GM12878 (cell line): ENCODE measurements at regions not wholly inside any gene's neighbourhood (a gene's known extent, or its start where the extent isn't known, plus 50 kb on each side); places are given as distances from the start of the nearest gene placed in this dataset.

Source experiments
- ATAC-seq: fragments of 200-7000 bp; cut with Tn5 transposase; 3 replicates; pipeline ENCODE4 v1.9.1; 2020; ENCODE audit warnings: mild to moderate bottlenecking, moderate library complexity
- BruUV-seq: library from RNA; stranded (reverse); fragments of 400-500 nt; replicated peaks from 2 replicates; lab custom pipeline; 2021; lab: Mats Ljungman, UMichigan
- CTCF ChIA-PET: fragments of 300-600 bp; sonication (Branson Sonifier 250); formaldehyde crosslinking; extraction: SDS; loops from one replicate; lab custom pipeline; 2021; ENCODE audit warnings: inconsistent platforms; lab: Yijun Ruan, JAX
- POLR2A ChIA-PET: fragments of 350-600 bp; formaldehyde crosslinking; extraction: SDS; loops from one replicate; lab custom pipeline; 2021; ENCODE audit warnings: inconsistent platforms; lab: Charles Lee
- RAD21 ChIA-PET: fragments of 300-600 bp; sonication (Branson Sonifier 250); formaldehyde crosslinking; loops from one replicate; lab custom pipeline; 2023; ENCODE audit warnings: antibody characterized with exemption; ENCODE audit not compliant: unreplicated experiment; lab: Charles Lee
- SMC1A ChIA-PET: fragments of 300-600 bp; sonication (Branson Sonifier 250); formaldehyde crosslinking; loops from one replicate; lab custom pipeline; 2023; ENCODE audit not compliant: unreplicated experiment, uncharacterized antibody; lab: Charles Lee
- DNase-seq: peaks from one replicate; pipeline ENCODE4 v3.0.0-alpha.2; 2011; ENCODE audit warnings: low read depth, low spot score
- FAIRE-seq: peaks from 3 replicates; lab custom pipeline; 2011; peaks lifted over from hg19 to GRCh38; lab: Jason Lieb, UNC
- H2AFZ ChIP-seq: 2 replicates; pipeline ENCODE4 v1.6.0; 2011; ENCODE audit warnings: low read depth, low read length, control low read depth; ENCODE audit not compliant: control insufficient read depth
- H3K27ac ChIP-seq: 2 replicates; pipeline ENCODE4 v1.5.1; 2011; ENCODE audit warnings: control low read depth; ENCODE audit not compliant: control insufficient read depth, insufficient read depth
- H3K27me3 ChIP-seq, 2 experiments: replicated peaks in 1 of 2; 2 replicates each; pipeline versions ENCODE4 v1.6.0 to v1.6.1; 2011; ENCODE audit warnings: low read length in 1 of 2; ENCODE audit not compliant: control insufficient read depth in 2 of 2, insufficient read depth in 2 of 2
- H3K36me3 ChIP-seq, 2 experiments: 2 replicates each; pipeline ENCODE4 v1.5.1; 2011; ENCODE audit warnings: low read length in 1 of 2; ENCODE audit not compliant: control insufficient read depth in 2 of 2, insufficient read depth in 2 of 2
- H3K4me1 ChIP-seq: 2 replicates; pipeline ENCODE4 v1.6.1; 2011; ENCODE audit warnings: mild to moderate bottlenecking, low read length, moderate library complexity, mixed read lengths; ENCODE audit not compliant: control insufficient read depth, insufficient read depth
- H3K4me2 ChIP-seq: 2 replicates; pipeline ENCODE4 v1.6.0; 2011; ENCODE audit warnings: control low read depth; ENCODE audit not compliant: control insufficient read depth, insufficient read depth
- H3K4me3 ChIP-seq: fragments of 200-600 bp; sonication (generic); 2 replicates; pipeline ENCODE4 v1.5.1; 2016
- H3K79me2 ChIP-seq: 2 replicates; pipeline ENCODE4 v1.6.0; 2011; ENCODE audit warnings: low read length; ENCODE audit not compliant: control insufficient read depth, insufficient read depth
- H3K9ac ChIP-seq: 2 replicates; pipeline ENCODE4 v1.8.0; 2011; ENCODE audit warnings: low read length, control low read depth, mixed read lengths; ENCODE audit not compliant: control insufficient read depth, insufficient read depth
- H3K9me3 ChIP-seq: replicated peaks from 3 replicates; pipeline ENCODE4 v1.5.1; 2011; ENCODE audit warnings: mild to moderate bottlenecking, low read length; ENCODE audit not compliant: control insufficient read depth, insufficient read depth
- H4K20me1 ChIP-seq: 2 replicates; pipeline ENCODE4 v1.6.0; 2011; ENCODE audit not compliant: control insufficient read depth, insufficient read depth
- ATF7 ChIP-seq: fragments of 450-650 bp; IDR thresholded peaks from 2 replicates; pipeline ENCODE4 v1.6.1; 2016; ENCODE audit warnings: low read depth, mild to moderate bottlenecking
- BCLAF1 ChIP-seq: fragments of 450-650 bp; IDR thresholded peaks from 2 replicates; pipeline ENCODE4 v1.6.1; 2017; ENCODE audit warnings: antibody characterized with exemption, mild to moderate bottlenecking, moderate library complexity
- PBX3 ChIP-seq: IDR thresholded peaks from 2 replicates; pipeline ENCODE4 v1.6.1; 2011; ENCODE audit warnings: mild to moderate bottlenecking, low read depth, low read length, moderate library complexity; ENCODE audit not compliant: insufficient replicate concordance
- RB1 ChIP-seq: fragments of 450-650 bp; formaldehyde crosslinking; IDR thresholded peaks from 2 replicates; pipeline ENCODE4 v1.6.1; 2017; ENCODE audit warnings: mild to moderate bottlenecking, borderline replicate concordance
- RFX5 ChIP-seq: IDR thresholded peaks from 2 replicates; pipeline ENCODE4 v1.6.1; 2011; ENCODE audit warnings: low read depth, low read length, improper control_type of control experiment
- ZNF207 ChIP-seq: fragments of 450-650 bp; IDR thresholded peaks from 2 replicates; pipeline ENCODE4 v1.6.1; 2014; ENCODE audit warnings: antibody characterized with exemption, mild to moderate bottlenecking, borderline replicate concordance
- WGBS: methylation state at CpG from one replicate; pipeline ENCODE4 v1.1.6; 2016; ENCODE audit warnings: low lambda C conversion rate; ENCODE audit not compliant: insufficient replicate concordance, insufficient coverage; ENCODE audit errors: missing lambda C conversion rate; 5-methylcytosine and 5-hydroxymethylcytosine counted together
- in situ Hi-C: fragments of 300-500 bp; cut with MboI; formaldehyde crosslinking; loops from 9 replicates; pipeline ENCODE4 v1.14.3; 2018; ENCODE audit warnings: mixed read lengths
- intact Hi-C: fragments of 100-400 bp; cut with micrococcal nuclease; formaldehyde crosslinking; loops from one replicate; pipeline ENCODE4 v1.14.2; 2022; ENCODE audit not compliant: unreplicated experiment
- TF ChIP-seq, protein P1 (sequence below): IDR thresholded peaks from 2 replicates; pipeline ENCODE4 v1.6.1; 2011; ENCODE audit warnings: borderline replicate concordance, low read depth, mild to moderate bottlenecking, moderate library complexity, low read length; ENCODE audit not compliant: insufficient read depth, poor library complexity, severe bottlenecking

DNA sequence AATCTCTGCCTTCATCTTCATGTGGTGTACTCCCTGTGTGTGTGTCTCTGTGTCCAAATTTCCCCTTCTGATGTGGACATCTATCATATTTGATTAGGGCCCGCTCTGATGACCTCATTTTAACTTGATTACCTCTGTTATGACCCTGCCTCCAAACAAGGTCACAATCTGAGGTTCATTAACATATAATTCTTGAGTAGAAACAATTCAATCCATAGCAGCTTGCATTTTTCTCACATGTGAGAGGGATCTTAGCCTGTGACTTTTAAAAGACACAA, 130.9 kb upstream of the RAB4A start:
- ChIA-PET POLR2A (no interaction called here), CTCF (no interaction called here), RAD21 (no interaction called here)
- ATAC-seq (no peak), DNase-seq (no peak)
- peaks cover 9% of the 10 kb centered on the region for H3K4me1 ChIP-seq
- intact Hi-C loops, result no loop called here
- no TSS peak for BruUV-seq
- H3K27ac ChIP-seq, result no peak overlapping the region
- peaks cover 0 to 2% of the 10 kb centered on the region in 2 experiments; a peak in 1 of 4 replicates for H3K27me3 ChIP-seq
- no peaks in the 10 kb centered on the region for H3K36me3 ChIP-seq
- H3K4me3 ChIP-seq, result no peak overlapping the region
- 95% methylated on average over 1 of the region's 1 CpG for WGBS
- in situ Hi-C loops, result no loop called here
- no peak overlapping the region for H3K9ac ChIP-seq
- no peaks in the 10 kb centered on the region for H4K20me1 ChIP-seq
- no peak overlapping the region for H3K4me2 ChIP-seq
- H3K79me2 ChIP-seq, result no peaks in the 10 kb centered on the region
- no peaks in the 10 kb centered on the region; the same call in 2 of the 3 replicates for H3K9me3 ChIP-seq
- no peak overlapping the region for H2AFZ ChIP-seq
- TF ChIP-seq ATF7 (no peak), BCLAF1 (no peak), ZNF207 (no peak), PBX3 (no peak), RB1 (no peak), RFX5 (no peak)
- TF ChIP-seq, protein P1, sequence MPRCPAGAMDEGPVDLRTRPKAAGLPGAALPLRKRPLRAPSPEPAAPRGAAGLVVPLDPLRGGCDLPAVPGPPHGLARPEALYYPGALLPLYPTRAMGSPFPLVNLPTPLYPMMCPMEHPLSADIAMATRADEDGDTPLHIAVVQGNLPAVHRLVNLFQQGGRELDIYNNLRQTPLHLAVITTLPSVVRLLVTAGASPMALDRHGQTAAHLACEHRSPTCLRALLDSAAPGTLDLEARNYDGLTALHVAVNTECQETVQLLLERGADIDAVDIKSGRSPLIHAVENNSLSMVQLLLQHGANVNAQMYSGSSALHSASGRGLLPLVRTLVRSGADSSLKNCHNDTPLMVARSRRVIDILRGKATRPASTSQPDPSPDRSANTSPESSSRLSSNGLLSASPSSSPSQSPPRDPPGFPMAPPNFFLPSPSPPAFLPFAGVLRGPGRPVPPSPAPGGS, result no peak
- TF ChIP-seq, all 136 proteins: peak for 0
- SMC1A ChIA-PET, result no interaction called here
- no peak for FAIRE-seq
